ENCODE measurements at regions not wholly inside any gene's neighbourhood (a gene's known extent, or its start where the extent isn't known, plus 50 kb on each side); places are given as distances from the start of the nearest gene placed in this dataset.

DNA sequence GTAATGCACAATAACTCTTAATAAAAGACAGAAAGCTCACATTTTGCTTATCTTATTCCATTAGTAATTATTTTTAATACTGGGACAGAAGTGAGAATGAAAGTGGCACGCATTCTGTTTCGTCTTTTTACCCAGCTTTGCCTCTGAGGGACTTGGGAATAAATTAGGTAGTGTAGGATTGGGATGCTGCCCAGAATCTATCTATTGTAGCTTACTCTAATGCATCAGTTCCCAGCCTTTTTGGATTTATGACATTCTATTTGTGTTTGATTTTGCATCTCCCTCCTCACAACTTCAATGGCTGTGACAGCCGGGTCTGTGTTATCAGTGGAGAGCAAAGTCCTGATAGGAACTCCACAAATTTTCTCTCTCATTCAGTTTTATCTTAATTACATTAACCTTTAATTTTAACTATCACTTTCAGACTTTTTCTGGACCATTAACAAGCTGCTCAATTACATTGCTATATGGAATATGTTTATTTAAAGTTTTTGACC lies 62.9 kb upstream of the TULP4 start:
- ATAC-seq (replicated peaks in 1 of 4) (no peak), DNase-seq (no peak)
- Histone ChIP-seq H3K27me3 (replicated peaks in 1 of 2; ENCODE audit: control insufficient read depth in 2 of 2, extremely low read depth in 1 of 2, insufficient read depth in 2 of 2, low read length in 1 of 2) (no peaks in the 10 kb centered on the region), H3K36me3 (ENCODE audit: control insufficient read depth in 2 of 2, extremely low read depth in 1 of 2, insufficient read depth in 1 of 2, low read length in 1 of 2) (peaks cover 0 to 7% of the 10 kb centered on the region in 2 donors), H3K4me1 (ENCODE audit: control insufficient read depth in 1 of 2, extremely low read depth in 1 of 2, insufficient read depth in 2 of 2, low read length in 2 of 2) (no peaks in the 10 kb centered on the region), H3K9me3 (no peaks in the 10 kb centered on the region), H3K4me3 (ENCODE audit: control insufficient read depth in 1 of 2, extremely low read depth in 1 of 2, low read length in 1 of 2) (no peak overlapping the region), H3K27ac (ENCODE audit: low read length) (no peak overlapping the region)
- Mint-ChIP-seq H3K4me1 (peaks cover 13 to 30% (median 20%) of the 10 kb centered on the region in 3 donors), H3K4me3 (no peak overlapping the region), H3K27ac (no peak overlapping the region), H3K27me3 (no peaks in the 10 kb centered on the region), H3K9me3 (no peaks in the 10 kb centered on the region), H3K36me3 (peaks cover 36% of the 10 kb centered on the region)
- POLR2A ChIA-PET, result interaction anchor here (0.6 to 0.7 kb wide), 2 partner anchors 30 to 90 kb away, joined by 4 to 7 read pairs; no protein-coding TSS in a partner anchor
- no CpG with 5 or more reads among the region's 3 CpGs for whole genome bisulfite sequencing (ENCODE audit: insufficient coverage)
- CTCF ChIA-PET, result interaction anchor here in 1 of 2 donors (0.6 kb wide), 1 partner anchor 31 kb away, joined by 3 read pairs; no protein-coding TSS in a partner anchor

DNA sequence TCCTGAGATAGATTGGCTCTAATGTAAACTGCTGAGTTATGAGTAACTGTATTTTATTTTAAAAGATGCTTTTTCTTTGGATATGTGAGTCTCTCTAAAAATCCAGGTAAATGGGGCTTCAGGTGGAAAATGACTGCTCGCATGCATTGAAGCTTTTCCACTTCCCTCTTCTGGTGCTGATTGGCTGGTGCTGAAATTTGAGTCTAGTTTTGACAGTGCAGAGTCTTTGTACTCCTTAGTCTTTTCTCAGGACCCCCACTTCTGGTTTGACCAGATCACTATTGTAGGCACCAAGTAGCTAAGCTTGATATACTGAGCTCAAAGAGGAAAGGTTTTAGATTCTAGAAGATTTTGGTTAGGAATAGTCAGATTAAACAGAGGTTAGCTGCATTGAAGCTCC lies 60.7 kb upstream of the TULP4 start:
- ChIA-PET POLR2A (interaction anchor here (0.7 to 1.1 kb wide), 2 partner anchors 13 to 18 kb away, joined by 3 read pairs; no protein-coding TSS in a partner anchor), CTCF (interaction anchor here in 1 of 2 donors (0.6 kb wide), 1 partner anchor 315 kb away, joined by 5 read pairs; no protein-coding TSS in a partner anchor)
- no peak overlapping the region for H3K4me3 ChIP-seq (ENCODE audit: control insufficient read depth in 1 of 2, extremely low read depth in 1 of 2, low read length in 1 of 2)
- no peak overlapping the region for H3K27ac Mint-ChIP-seq
- WGBS (ENCODE audit: insufficient coverage), result no CpG with 5 or more reads among the region's 1 CpG
- H3K27me3 Mint-ChIP-seq, result no peaks in the 10 kb centered on the region
- H3K4me1 Mint-ChIP-seq, result peaks cover 29 to 41% (median 38%) of the 10 kb centered on the region in 3 donors
- peaks cover 0 to 3% of the 10 kb centered on the region in 2 donors for H3K36me3 ChIP-seq (ENCODE audit: control insufficient read depth in 2 of 2, extremely low read depth in 1 of 2, insufficient read depth in 1 of 2, low read length in 1 of 2)
- H3K9me3 ChIP-seq, result no peaks in the 10 kb centered on the region
- H3K9me3 Mint-ChIP-seq, result no peaks in the 10 kb centered on the region
- H3K4me3 Mint-ChIP-seq, result no peak overlapping the region
- ATAC-seq (replicated peaks in 1 of 4), result no peak
- no peak overlapping the region for H3K27ac ChIP-seq (ENCODE audit: low read length)
- no peaks in the 10 kb centered on the region for H3K27me3 ChIP-seq (replicated peaks in 1 of 2; ENCODE audit: control insufficient read depth in 2 of 2, extremely low read depth in 1 of 2, insufficient read depth in 2 of 2, low read length in 1 of 2)
- H3K36me3 Mint-ChIP-seq, result peaks cover 29% of the 10 kb centered on the region
- DNase-seq, result no peak
- H3K4me1 ChIP-seq (ENCODE audit: control insufficient read depth in 1 of 2, extremely low read depth in 1 of 2, insufficient read depth in 2 of 2, low read length in 2 of 2), result peaks cover 13% of the 10 kb centered on the region in 2 experiments

DNA sequence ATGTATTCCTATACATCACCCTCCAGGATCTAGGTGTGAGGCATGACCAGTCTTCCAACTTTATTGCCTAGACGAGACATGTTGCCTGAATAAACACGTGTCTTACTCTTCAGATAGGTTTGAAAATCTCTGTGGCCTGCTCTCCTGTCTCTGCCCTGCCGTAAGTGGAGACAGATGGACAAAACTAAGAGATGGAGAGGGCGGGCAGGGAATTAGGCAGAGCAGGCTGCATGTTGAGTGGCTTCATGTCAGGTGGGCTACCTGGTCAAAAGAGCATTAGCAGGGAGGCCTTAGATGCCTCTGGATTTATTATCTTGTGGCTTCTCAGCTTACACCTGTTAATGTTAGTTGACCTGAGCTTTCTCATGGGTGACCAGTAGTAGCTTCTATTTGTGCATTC lies 59.0 kb upstream of the TULP4 start:
- Mint-ChIP-seq H3K36me3 (peaks cover 30% of the 10 kb centered on the region), H3K27ac (no peak overlapping the region), H3K4me1 (peaks cover 45 to 54% (median 53%) of the 10 kb centered on the region in 3 donors), H3K9me3 (no peaks in the 10 kb centered on the region), H3K4me3 (no peak overlapping the region), H3K27me3 (no peaks in the 10 kb centered on the region)
- no peak for DNase-seq
- H3K4me3 ChIP-seq (ENCODE audit: control insufficient read depth in 1 of 2, extremely low read depth in 1 of 2, low read length in 1 of 2), result no peak overlapping the region
- CTCF ChIA-PET, result no interaction called here
- H3K4me1 ChIP-seq (ENCODE audit: control insufficient read depth in 1 of 2, extremely low read depth in 1 of 2, insufficient read depth in 2 of 2, low read length in 2 of 2), result peaks cover 15 to 24% of the 10 kb centered on the region in 2 experiments
- WGBS (ENCODE audit: insufficient coverage), result 100% methylated on average over 4 of the region's 4 CpGs
- ATAC-seq (replicated peaks in 1 of 4), result no peak
- POLR2A ChIA-PET, result no interaction called here
- peaks cover 0 to 3% of the 10 kb centered on the region in 2 donors for H3K36me3 ChIP-seq (ENCODE audit: control insufficient read depth in 2 of 2, extremely low read depth in 1 of 2, insufficient read depth in 1 of 2, low read length in 1 of 2)
- H3K27me3 ChIP-seq (replicated peaks in 1 of 2; ENCODE audit: control insufficient read depth in 2 of 2, extremely low read depth in 1 of 2, insufficient read depth in 2 of 2, low read length in 1 of 2), result no peaks in the 10 kb centered on the region
- no peak overlapping the region for H3K27ac ChIP-seq (ENCODE audit: low read length)
- no peaks in the 10 kb centered on the region for H3K9me3 ChIP-seq

DNA sequence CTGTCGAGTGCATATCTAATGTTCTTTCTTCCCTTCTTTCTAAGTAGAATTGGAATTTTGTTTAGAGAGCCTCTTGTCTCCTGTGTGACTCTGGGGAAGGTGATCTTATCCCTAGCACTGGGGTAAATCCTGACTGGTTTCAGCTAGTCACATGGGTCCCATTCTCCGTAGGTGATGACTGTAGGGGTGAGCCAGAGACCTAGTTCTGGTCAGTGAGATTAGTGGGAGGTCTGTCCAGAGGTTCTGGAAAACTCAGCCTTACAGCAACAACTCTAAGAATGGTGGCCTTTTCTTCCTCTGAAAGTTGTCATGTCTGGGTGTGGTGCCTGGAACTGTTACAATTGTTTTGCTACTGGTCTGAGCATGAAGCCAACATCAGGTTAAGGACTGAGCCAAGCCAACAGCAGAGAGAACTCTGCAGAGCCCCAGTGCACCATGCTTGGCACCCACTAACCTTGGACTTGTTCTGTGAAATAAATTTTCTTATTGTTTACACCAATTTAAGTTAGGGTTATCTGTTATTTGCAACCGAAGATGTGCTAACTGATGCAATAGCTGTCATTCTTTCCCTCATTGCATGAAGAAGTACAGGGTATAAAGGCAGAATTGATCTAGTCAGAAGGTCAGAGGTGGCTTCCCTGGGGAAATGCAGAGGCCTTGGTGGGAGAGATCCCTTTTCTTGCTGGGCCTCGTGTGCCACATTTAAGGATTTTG lies 56.8 kb upstream of the TULP4 start:
- ATAC-seq (replicated peaks in 1 of 4) (no peak), DNase-seq (no peak)
- Mint-ChIP-seq H3K27me3 (no peaks in the 10 kb centered on the region), H3K27ac (peak overlapping the region; percentile 85 to 88), H3K36me3 (peaks cover 35% of the 10 kb centered on the region), H3K4me3 (peak overlapping the region in 1 of 3 donors; percentile 52), H3K9me3 (no peaks in the 10 kb centered on the region), H3K4me1 (peaks cover 49 to 61% (median 60%) of the 10 kb centered on the region in 3 donors)
- Histone ChIP-seq H3K4me3 (ENCODE audit: control insufficient read depth in 1 of 2, extremely low read depth in 1 of 2, low read length in 1 of 2) (no peak overlapping the region), H3K36me3 (ENCODE audit: control insufficient read depth in 2 of 2, extremely low read depth in 1 of 2, insufficient read depth in 1 of 2, low read length in 1 of 2) (peaks cover 0 to 3% of the 10 kb centered on the region in 2 donors), H3K27ac (ENCODE audit: low read length) (no peak overlapping the region), H3K9me3 (no peaks in the 10 kb centered on the region), H3K27me3 (replicated peaks in 1 of 2; ENCODE audit: control insufficient read depth in 2 of 2, extremely low read depth in 1 of 2, insufficient read depth in 2 of 2, low read length in 1 of 2) (no peaks in the 10 kb centered on the region), H3K4me1 (ENCODE audit: control insufficient read depth in 1 of 2, extremely low read depth in 1 of 2, insufficient read depth in 2 of 2, low read length in 2 of 2) (peaks cover 15 to 24% of the 10 kb centered on the region in 2 experiments)
- ChIA-PET CTCF (no interaction called here), POLR2A (no interaction called here)
- 100% methylated on average over 1 of the region's 4 CpGs for WGBS (ENCODE audit: insufficient coverage)

DNA sequence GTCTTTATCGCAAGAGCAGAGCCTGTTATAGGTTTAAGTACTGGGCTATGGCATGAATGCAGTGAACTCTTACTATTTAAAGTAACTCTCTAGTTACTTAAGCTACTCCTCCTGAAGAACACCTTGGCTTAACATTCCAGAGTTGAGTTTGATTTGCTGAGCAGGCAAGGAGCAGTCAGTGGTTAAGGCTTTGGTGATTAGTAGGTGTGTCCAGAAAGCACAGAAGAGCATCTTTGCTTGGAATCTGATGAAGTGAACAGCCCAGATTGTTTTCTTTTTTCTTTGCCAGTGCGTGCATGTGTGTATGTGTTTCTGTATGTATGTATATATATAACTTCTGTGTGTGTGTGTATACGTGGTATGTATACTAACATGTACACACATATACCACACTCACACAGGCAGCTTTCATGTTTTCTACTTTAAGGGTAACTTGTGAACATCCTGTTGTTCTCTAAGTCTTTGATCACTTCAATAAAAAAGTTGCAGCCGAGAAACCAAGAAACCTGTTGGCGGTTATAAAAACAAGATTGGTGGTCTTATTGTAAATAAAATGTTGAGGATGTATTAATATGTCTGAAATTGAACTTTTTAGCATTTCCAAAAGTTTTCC lies 56.2 kb upstream of the TULP4 start:
- Histone ChIP-seq H3K36me3 (ENCODE audit: control insufficient read depth in 2 of 2, extremely low read depth in 1 of 2, insufficient read depth in 1 of 2, low read length in 1 of 2) (peaks cover 0 to 3% of the 10 kb centered on the region in 2 donors), H3K27me3 (replicated peaks in 1 of 2; ENCODE audit: control insufficient read depth in 2 of 2, extremely low read depth in 1 of 2, insufficient read depth in 2 of 2, low read length in 1 of 2) (no peaks in the 10 kb centered on the region), H3K4me3 (ENCODE audit: control insufficient read depth in 1 of 2, extremely low read depth in 1 of 2, low read length in 1 of 2) (no peak overlapping the region), H3K27ac (ENCODE audit: low read length) (peak overlapping the region; percentile 8), H3K4me1 (ENCODE audit: control insufficient read depth in 1 of 2, extremely low read depth in 1 of 2, insufficient read depth in 2 of 2, low read length in 2 of 2) (peaks cover 15 to 24% of the 10 kb centered on the region in 2 experiments), H3K9me3 (no peaks in the 10 kb centered on the region)
- no peaks in the 10 kb centered on the region for H3K27me3 Mint-ChIP-seq
- ChIA-PET CTCF (interaction anchor here in 1 of 2 donors (0.6 kb wide), 1 partner anchor 565 kb away, joined by 3 read pairs; no protein-coding TSS in a partner anchor), POLR2A (no interaction called here)
- H3K4me1 Mint-ChIP-seq, result peaks cover 49 to 60% (median 60%) of the 10 kb centered on the region in 3 donors
- H3K9me3 Mint-ChIP-seq, result no peaks in the 10 kb centered on the region
- H3K27ac Mint-ChIP-seq, result peak overlapping the region; percentile 85 to 88
- DNase-seq (peak in 3 of 35 experiments; percentile 12 to 33 (median 19)), ATAC-seq (replicated peaks in 1 of 4) (peak; percentile 57 to 81 (median 72))
- H3K4me3 Mint-ChIP-seq, result peak overlapping the region in 2 of 3 donors; percentile 14 to 52
- H3K36me3 Mint-ChIP-seq, result peaks cover 32% of the 10 kb centered on the region
- WGBS (ENCODE audit: insufficient coverage), result no CpG with 5 or more reads among the region's 5 CpGs

DNA sequence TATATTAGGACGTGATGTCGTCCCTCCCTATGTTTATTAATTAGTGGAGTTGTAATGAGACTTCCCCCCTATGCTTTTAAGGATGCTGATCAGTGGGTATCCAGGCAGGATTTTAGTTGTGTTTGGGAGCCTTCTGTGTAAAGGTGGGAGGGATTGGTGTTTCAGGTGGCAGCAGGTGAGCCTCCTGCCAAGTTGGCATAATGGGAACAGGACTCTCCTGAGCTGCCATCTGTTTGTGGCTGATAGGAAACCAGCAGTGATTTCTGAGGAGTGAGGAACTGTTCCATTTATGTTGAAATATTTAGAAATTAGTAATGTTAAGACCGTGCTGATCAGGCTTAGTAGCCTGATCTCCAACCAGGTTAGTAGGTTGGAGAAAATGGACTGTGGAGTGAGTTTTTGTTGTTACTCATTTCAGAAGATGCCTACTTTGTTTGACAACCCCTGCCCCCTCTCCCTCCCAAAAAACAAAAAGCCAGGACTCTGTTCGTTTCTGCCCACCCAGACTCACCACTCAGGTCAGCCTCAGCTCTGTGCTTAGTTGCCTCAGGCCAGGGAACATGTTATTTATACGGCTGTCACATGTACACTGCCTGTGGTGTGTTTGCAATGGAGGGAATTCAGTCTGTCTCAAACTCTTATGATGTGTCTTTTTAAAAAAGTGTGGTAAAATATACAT lies 55.4 kb upstream of the TULP4 start:
- H3K36me3 Mint-ChIP-seq, result peaks cover 31% of the 10 kb centered on the region
- POLR2A ChIA-PET, result no interaction called here
- CTCF ChIA-PET, result no interaction called here

More for the DNA sequence above, 55.4 kb upstream of the TULP4 start:
- Histone ChIP-seq H3K36me3 (ENCODE audit: control insufficient read depth in 2 of 2, extremely low read depth in 1 of 2, insufficient read depth in 1 of 2, low read length in 1 of 2) (peaks cover 0 to 3% of the 10 kb centered on the region in 2 donors), H3K9me3 (no peaks in the 10 kb centered on the region), H3K27ac (ENCODE audit: low read length) (no peak overlapping the region), H3K4me3 (ENCODE audit: control insufficient read depth in 1 of 2, extremely low read depth in 1 of 2, low read length in 1 of 2) (no peak overlapping the region), H3K27me3 (replicated peaks in 1 of 2; ENCODE audit: control insufficient read depth in 2 of 2, extremely low read depth in 1 of 2, insufficient read depth in 2 of 2, low read length in 1 of 2) (no peaks in the 10 kb centered on the region), H3K4me1 (ENCODE audit: control insufficient read depth in 1 of 2, extremely low read depth in 1 of 2, insufficient read depth in 2 of 2, low read length in 2 of 2) (peaks cover 15 to 24% of the 10 kb centered on the region in 2 experiments)
- peaks cover 46 to 61% (median 59%) of the 10 kb centered on the region in 3 donors for H3K4me1 Mint-ChIP-seq
- ATAC-seq (replicated peaks in 1 of 4), result no peak
- peak overlapping the region; percentile 85 for H3K27ac Mint-ChIP-seq
- peak overlapping the region in 1 of 3 donors; percentile 52 for H3K4me3 Mint-ChIP-seq
- no peaks in the 10 kb centered on the region for H3K9me3 Mint-ChIP-seq
- DNase-seq, result no peak
- 60% methylated on average over 1 of the region's 5 CpGs for WGBS (ENCODE audit: insufficient coverage)
- no peaks in the 10 kb centered on the region for H3K27me3 Mint-ChIP-seq

All from T-cell (primary cell).